ENCODE measurements at regions not wholly inside any gene's neighbourhood (a gene's known extent, or its start where the extent isn't known, plus 50 kb on each side); places are given as distances from the start of the nearest gene placed in this dataset.
A peak's percentile ranks its signal among the peaks of the same experiment; 100 is the strongest.

GRCh38 chr1:25103164-25103795 lies 129.0 kb downstream of the SYF2 start:
- Histone ChIP-seq H2AK5ac (ENCODE audit: low read length, severe bottlenecking) (no peak overlapping the region), H2BK5ac (ENCODE audit: low read depth, low read length, poor library complexity, severe bottlenecking) (no peak overlapping the region), H3K79me1 (replicated peaks; ENCODE audit: low read length, poor library complexity, severe bottlenecking) (no peaks in the 10 kb centered on the region), H3K9ac (ENCODE audit: low read length) (no peak overlapping the region), H3K18ac (ENCODE audit: low read depth in 1 of 2, low read length in 2 of 2) (no peak overlapping the region), H3K4me2 (ENCODE audit: low read length, poor library complexity, severe bottlenecking) (no peak overlapping the region), H2BK15ac (ENCODE audit: low read depth, poor library complexity, severe bottlenecking) (no peak overlapping the region), H3K27me3 (ENCODE audit: control insufficient read depth in 1 of 2, insufficient read depth in 1 of 2, low read length in 2 of 2) (peaks cover 66 to 71% of the 10 kb centered on the region in 2 experiments), H2AFZ (ENCODE audit: low read depth, low read length) (no peak overlapping the region), H3K9me3 (ENCODE audit: control insufficient read depth, low read length) (no peaks in the 10 kb centered on the region), H3K23ac (ENCODE audit: low read length in 2 of 2) (no peak overlapping the region), H3K4me1 (ENCODE audit: control insufficient read depth, insufficient read depth, low read depth, low read length) (peaks cover 6% of the 10 kb centered on the region), H4K91ac (ENCODE audit: low read length) (peak overlapping the region; percentile 48), H3K27ac (ENCODE audit: low read length, poor library complexity, severe bottlenecking) (no peak overlapping the region), H4K8ac (ENCODE audit: low read length) (no peak overlapping the region), H2BK12ac (ENCODE audit: low read length in 2 of 2) (no peak overlapping the region), H2BK120ac (ENCODE audit: low read depth, low read length) (no peak overlapping the region), H3K14ac (ENCODE audit: low read length in 2 of 2) (no peak overlapping the region), H3K4ac (ENCODE audit: low read depth in 1 of 2, low read length in 2 of 2) (no peak overlapping the region), H3K36me3 (ENCODE audit: control insufficient read depth in 1 of 2, insufficient read depth in 2 of 2, low read depth in 1 of 2, low read length in 2 of 2) (no peaks in the 10 kb centered on the region), H3K4me3 (ENCODE audit: insufficient read depth in 1 of 2, low read depth in 1 of 2, low read length in 2 of 2) (no peak overlapping the region)
- WGBS: 76% methylated on average over 10 of the region's 10 CpGs
- DNase-seq: no peak

GRCh38 chr1:25100151-25100833 lies 132.0 kb downstream of the SYF2 start:
- Histone ChIP-seq H3K27ac (ENCODE audit: low read length, poor library complexity, severe bottlenecking) (no peak overlapping the region), H2BK15ac (ENCODE audit: low read depth, poor library complexity, severe bottlenecking) (no peak overlapping the region), H4K91ac (ENCODE audit: low read length) (no peak overlapping the region), H2AFZ (ENCODE audit: low read depth, low read length) (no peak overlapping the region), H4K8ac (ENCODE audit: low read length) (no peak overlapping the region), H3K4me1 (ENCODE audit: control insufficient read depth, insufficient read depth, low read depth, low read length) (no peaks in the 10 kb centered on the region), H2BK5ac (ENCODE audit: low read depth, low read length, poor library complexity, severe bottlenecking) (no peak overlapping the region), H2BK120ac (ENCODE audit: low read depth, low read length) (no peak overlapping the region), H2BK12ac (ENCODE audit: low read length in 2 of 2) (no peak overlapping the region), H3K79me1 (replicated peaks; ENCODE audit: low read length, poor library complexity, severe bottlenecking) (no peaks in the 10 kb centered on the region), H2AK5ac (ENCODE audit: low read length, severe bottlenecking) (no peak overlapping the region), H3K9ac (ENCODE audit: low read length) (no peak overlapping the region), H3K36me3 (ENCODE audit: control insufficient read depth in 1 of 2, insufficient read depth in 2 of 2, low read depth in 1 of 2, low read length in 2 of 2) (no peaks in the 10 kb centered on the region), H3K4ac (ENCODE audit: low read depth in 1 of 2, low read length in 2 of 2) (no peak overlapping the region), H3K27me3 (ENCODE audit: control insufficient read depth in 1 of 2, insufficient read depth in 1 of 2, low read length in 2 of 2) (peaks cover 60 to 71% of the 10 kb centered on the region in 2 experiments), H3K23ac (ENCODE audit: low read length in 2 of 2) (no peak overlapping the region), H3K18ac (ENCODE audit: low read depth in 1 of 2, low read length in 2 of 2) (no peak overlapping the region), H3K14ac (ENCODE audit: low read length in 2 of 2) (no peak overlapping the region), H3K4me3 (ENCODE audit: insufficient read depth in 1 of 2, low read depth in 1 of 2, low read length in 2 of 2) (no peak overlapping the region), H3K4me2 (ENCODE audit: low read length, poor library complexity, severe bottlenecking) (no peak overlapping the region), H3K9me3 (ENCODE audit: control insufficient read depth, low read length) (peaks cover 11% of the 10 kb centered on the region)
- WGBS: 85% methylated on average over 7 of the region's 9 CpGs
- DNase-seq: no peak

DNA sequence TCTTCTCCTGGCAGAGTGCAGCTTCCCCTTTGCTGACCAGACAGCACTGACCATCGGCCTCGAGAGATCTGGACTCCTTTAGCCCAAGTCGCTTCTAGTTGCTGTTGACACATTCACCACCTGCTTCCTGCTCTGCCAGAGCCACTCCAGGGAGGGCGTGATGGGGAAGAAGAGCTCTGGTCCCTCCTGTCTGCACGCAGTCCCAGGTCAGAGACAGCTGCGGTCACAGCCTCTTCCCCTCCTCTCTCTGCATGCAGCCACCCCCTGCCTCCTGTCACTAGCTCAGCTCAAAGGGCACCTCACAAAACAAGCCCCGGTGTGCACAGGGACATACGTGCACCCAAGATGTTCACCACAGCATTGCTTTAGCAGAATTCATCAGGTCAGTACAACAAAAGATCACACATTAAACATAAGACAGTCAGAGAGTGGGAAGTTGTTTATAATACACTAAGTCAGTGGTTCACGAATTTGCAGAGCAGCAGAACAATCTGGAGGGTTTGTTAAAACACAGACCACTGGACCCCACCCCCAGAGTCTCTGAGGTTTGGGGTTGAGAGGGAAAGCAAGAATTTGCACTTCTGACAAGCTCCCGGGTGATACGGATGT lies 132.9 kb downstream of the SYF2 start:
- WGBS: 32% methylated on average over 7 of the region's 11 CpGs
- Histone ChIP-seq H3K14ac (ENCODE audit: low read length in 2 of 2) (peak overlapping the region in 1 of 2 experiments; percentile 76), H2BK120ac (ENCODE audit: low read depth, low read length) (no peak overlapping the region), H2BK15ac (ENCODE audit: low read depth, poor library complexity, severe bottlenecking) (no peak overlapping the region), H3K79me1 (replicated peaks; ENCODE audit: low read length, poor library complexity, severe bottlenecking) (no peaks in the 10 kb centered on the region), H3K27me3 (ENCODE audit: control insufficient read depth in 1 of 2, insufficient read depth in 1 of 2, low read length in 2 of 2) (peaks cover 60 to 69% of the 10 kb centered on the region in 2 experiments), H3K9me3 (ENCODE audit: control insufficient read depth, low read length) (peaks cover 19% of the 10 kb centered on the region), H3K36me3 (ENCODE audit: control insufficient read depth in 1 of 2, insufficient read depth in 2 of 2, low read depth in 1 of 2, low read length in 2 of 2) (no peaks in the 10 kb centered on the region), H2AK5ac (ENCODE audit: low read length, severe bottlenecking) (no peak overlapping the region), H3K4ac (ENCODE audit: low read depth in 1 of 2, low read length in 2 of 2) (no peak overlapping the region), H3K18ac (ENCODE audit: low read depth in 1 of 2, low read length in 2 of 2) (no peak overlapping the region), H3K23ac (ENCODE audit: low read length in 2 of 2) (no peak overlapping the region), H3K9ac (ENCODE audit: low read length) (no peak overlapping the region), H3K4me2 (ENCODE audit: low read length, poor library complexity, severe bottlenecking) (no peak overlapping the region), H3K27ac (ENCODE audit: low read length, poor library complexity, severe bottlenecking) (no peak overlapping the region), H2AFZ (ENCODE audit: low read depth, low read length) (no peak overlapping the region), H2BK5ac (ENCODE audit: low read depth, low read length, poor library complexity, severe bottlenecking) (no peak overlapping the region), H4K8ac (ENCODE audit: low read length) (no peak overlapping the region), H3K4me3 (ENCODE audit: insufficient read depth in 1 of 2, low read depth in 1 of 2, low read length in 2 of 2) (no peak overlapping the region), H4K91ac (ENCODE audit: low read length) (no peak overlapping the region), H2BK12ac (ENCODE audit: low read length in 2 of 2) (no peak overlapping the region), H3K4me1 (ENCODE audit: control insufficient read depth, insufficient read depth, low read depth, low read length) (no peaks in the 10 kb centered on the region)
- DNase-seq: peak; percentile 40

GRCh38 chr1:25098717-25099116 lies 133.6 kb downstream of the SYF2 start:
- H2BK5ac ChIP-seq (ENCODE audit: low read depth, low read length, poor library complexity, severe bottlenecking): no peak overlapping the region
- H3K79me1 ChIP-seq (replicated peaks; ENCODE audit: low read length, poor library complexity, severe bottlenecking): no peaks in the 10 kb centered on the region
- H3K27ac ChIP-seq (ENCODE audit: low read length, poor library complexity, severe bottlenecking): no peak overlapping the region
- H4K8ac ChIP-seq (ENCODE audit: low read length): no peak overlapping the region
- H2BK120ac ChIP-seq (ENCODE audit: low read depth, low read length): no peak overlapping the region
- H3K9me3 ChIP-seq (ENCODE audit: control insufficient read depth, low read length): peaks cover 26% of the 10 kb centered on the region
- H3K27me3 ChIP-seq (ENCODE audit: control insufficient read depth in 1 of 2, insufficient read depth in 1 of 2, low read length in 2 of 2): peaks cover 57 to 69% of the 10 kb centered on the region in 2 experiments
- H3K4me2 ChIP-seq (ENCODE audit: low read length, poor library complexity, severe bottlenecking): no peak overlapping the region
- H3K36me3 ChIP-seq (ENCODE audit: control insufficient read depth in 1 of 2, insufficient read depth in 2 of 2, low read depth in 1 of 2, low read length in 2 of 2): no peaks in the 10 kb centered on the region
- no peak overlapping the region for H2AK5ac ChIP-seq (ENCODE audit: low read length, severe bottlenecking)
- no peak overlapping the region for H4K91ac ChIP-seq (ENCODE audit: low read length)
- no peak overlapping the region for H3K9ac ChIP-seq (ENCODE audit: low read length)
- H3K23ac ChIP-seq (ENCODE audit: low read length in 2 of 2): no peak overlapping the region
- no peak overlapping the region for H3K14ac ChIP-seq (ENCODE audit: low read length in 2 of 2)
- no peaks in the 10 kb centered on the region for H3K4me1 ChIP-seq (ENCODE audit: control insufficient read depth, insufficient read depth, low read depth, low read length)
- H3K4me3 ChIP-seq (ENCODE audit: insufficient read depth in 1 of 2, low read depth in 1 of 2, low read length in 2 of 2): no peak overlapping the region
- H2AFZ ChIP-seq (ENCODE audit: low read depth, low read length): no peak overlapping the region
- no peak overlapping the region for H3K18ac ChIP-seq (ENCODE audit: low read depth in 1 of 2, low read length in 2 of 2)
- H2BK15ac ChIP-seq (ENCODE audit: low read depth, poor library complexity, severe bottlenecking): no peak overlapping the region
- no peak overlapping the region for H3K4ac ChIP-seq (ENCODE audit: low read depth in 1 of 2, low read length in 2 of 2)
- 74% methylated on average over 3 of the region's 4 CpGs for WGBS
- DNase-seq: no peak
- H2BK12ac ChIP-seq (ENCODE audit: low read length in 2 of 2): no peak overlapping the region

All from mesenchymal stem cell (in vitro differentiated cells and primary cell).